K562 (cell line): ENCODE measurements at regions not wholly inside any gene's neighbourhood (a gene's known extent, or its start where the extent isn't known, plus 50 kb on each side); places are given as distances from the start of the nearest gene placed in this dataset.

Experiments
- ATAC-seq: fragments of 200-7000 bp; cut with Tn5 transposase; 3 replicates; pipeline ENCODE4 v1.9.1; 2020; ENCODE audit warnings: moderate library complexity
- BruUV-seq: library from RNA; stranded (reverse); fragments of 400-500 nt; replicated peaks from 2 replicates; lab custom pipeline; 2021; lab: Mats Ljungman, UMichigan
- CTCF ChIA-PET: fragments of 300-600 bp; formaldehyde crosslinking; extraction: SDS; loops from one replicate; lab custom pipeline; 2021; ENCODE audit warnings: low intra/inter-chr PET ratio; lab: Yijun Ruan, JAX
- POLR2A ChIA-PET: fragments of 300-600, 350-650 bp; sonication (Branson Sonifier 250); formaldehyde crosslinking; extraction: SDS; loops from one replicate; lab custom pipeline; 2021; ENCODE audit warnings: antibody characterized with exemption, inconsistent platforms; lab: Yijun Ruan, JAX
- DNase-seq, 4 experiments: peaks; one replicate each; pipeline versions ENCODE4 v3.0.0 to v3.0.0-alpha.2; 2011 to 2018; ENCODE audit warnings: low spot score in 3 of 4, mixed read lengths in 3 of 4; ENCODE audit errors: extremely low read depth in 1 of 4
- FAIRE-seq: peaks from 2 replicates; lab custom pipeline; 2011; peaks lifted over from hg19 to GRCh38; lab: Jason Lieb, UNC
- H2AFZ ChIP-seq: 2 replicates; pipeline ENCODE4 v1.6.0; 2011; ENCODE audit warnings: low read depth, low read length, control low read depth, inconsistent platforms
- H3K27ac ChIP-seq: fragments of 200-600 bp; 3 replicates; pipeline ENCODE4 v1.8.0; 2011; ENCODE audit warnings: low read depth, mild to moderate bottlenecking, control low read depth, inconsistent platforms, low read length, moderate library complexity, mixed read lengths; ENCODE audit errors: extremely low read depth
- H3K27me3 ChIP-seq, 2 experiments: fragments of 300-600 bp in 1 of 2; 2 replicates in 1 of 2; 3 replicates in 1 of 2; pipeline versions ENCODE4 v1.6.0 to v1.8.0; 2011; ENCODE audit warnings: inconsistent platforms in 2 of 2, low read length in 2 of 2, mild to moderate bottlenecking in 1 of 2, mixed read lengths in 1 of 2, moderate library complexity in 1 of 2; ENCODE audit not compliant: control insufficient read depth in 2 of 2, insufficient read depth in 2 of 2
- H3K36me3 ChIP-seq: fragments of 300-600 bp; 3 replicates; pipeline ENCODE4 v1.8.0; 2011; ENCODE audit warnings: mild to moderate bottlenecking, low read length, inconsistent platforms; ENCODE audit not compliant: control insufficient read depth, insufficient read depth
- H3K4me1 ChIP-seq, 2 experiments: fragments of 200-600 bp in 1 of 2; replicated peaks in 1 of 2; 2 replicates in 1 of 2; 3 replicates in 1 of 2; pipeline versions ENCODE4 v1.5.1 to v1.8.0; 2011; ENCODE audit warnings: inconsistent platforms in 2 of 2, low read length in 2 of 2, mild to moderate bottlenecking in 1 of 2, mixed read lengths in 1 of 2, moderate library complexity in 1 of 2; ENCODE audit not compliant: control insufficient read depth in 2 of 2, insufficient read depth in 2 of 2
- H3K4me2 ChIP-seq: 2 replicates; pipeline ENCODE4 v1.6.1; 2011; ENCODE audit warnings: low read length, control low read depth, inconsistent platforms, mixed read lengths; ENCODE audit not compliant: insufficient read depth
- H3K4me3 ChIP-seq: fragments of 200-600 bp; sonication (generic), shearing (Covaris generic); 2 replicates; pipeline ENCODE4 v1.5.1; 2016; ENCODE audit warnings: control low read depth, inconsistent platforms
- H3K79me2 ChIP-seq: fragments of 200-600 bp; 3 replicates; pipeline ENCODE4 v1.8.0; 2011; ENCODE audit warnings: low read length, inconsistent platforms; ENCODE audit not compliant: control insufficient read depth, insufficient read depth
- H3K9ac ChIP-seq, 2 experiments: 2 replicates each; pipeline versions ENCODE4 v1.6.0 to v1.6.1; 2011; ENCODE audit warnings: low read depth in 2 of 2, low read length in 2 of 2, control low read depth in 1 of 2, inconsistent platforms in 1 of 2, mild to moderate bottlenecking in 1 of 2, mixed read lengths in 1 of 2; ENCODE audit not compliant: insufficient read depth in 1 of 2
- H3K9me1 ChIP-seq: one replicate; pipeline ENCODE4 v1.6.0; 2011; ENCODE audit warnings: inconsistent platforms, mild to moderate bottlenecking, low read length, moderate library complexity; ENCODE audit not compliant: control insufficient read depth, insufficient read depth
- H3K9me3 ChIP-seq: replicated peaks from 2 replicates; pipeline ENCODE4 v1.5.1; 2011; ENCODE audit warnings: low read depth, low read length, inconsistent platforms; ENCODE audit not compliant: control insufficient read depth, insufficient read depth
- H4K20me1 ChIP-seq: replicated peaks from 2 replicates; pipeline ENCODE4 v1.6.1; 2011; ENCODE audit warnings: low read length, inconsistent platforms, mixed read lengths; ENCODE audit not compliant: control insufficient read depth, insufficient read depth
- ATF4 ChIP-seq: fragments of 450-650 bp; formaldehyde crosslinking; IDR thresholded peaks from 2 replicates; pipeline ENCODE4 v1.4.0; 2022; ENCODE audit warnings: mild to moderate bottlenecking, moderate library complexity
- EZH2 ChIP-seq: IDR thresholded peaks from 2 replicates; pipeline ENCODE4 v1.6.1; 2012; ENCODE audit warnings: low read depth, mild to moderate bottlenecking, inconsistent platforms, low read length, borderline replicate concordance
- GATA2 ChIP-seq: sonication (generic); formaldehyde crosslinking; IDR thresholded peaks from 2 replicates; pipeline ENCODE4 v1.4.0; 2020; ENCODE audit warnings: mild to moderate bottlenecking, missing genetic modification reagents
- HDAC2 ChIP-seq: fragments of 450-650 bp; IDR thresholded peaks from 2 replicates; pipeline ENCODE4 v1.6.1; 2016; ENCODE audit warnings: mild to moderate bottlenecking
- KDM2B ChIP-seq: fragments of 250-450 bp; sonication (Bioruptor Pico); IDR thresholded peaks from 2 replicates; pipeline ENCODE4 v1.8.0; 2021; ENCODE audit warnings: mild to moderate bottlenecking, moderate library complexity
- KLF16 ChIP-seq: IDR thresholded peaks from 2 replicates; pipeline ENCODE4 v1.6.1; 2016; ENCODE audit warnings: antibody characterized with exemption
- MYC ChIP-seq, 2 experiments: fragments of 250-450 bp in 1 of 2; sonication (Bioruptor Pico) in 1 of 2; IDR thresholded peaks; 2 replicates each; pipeline versions ENCODE4 v1.5.1 to v1.6.1; 2012 to 2021; ENCODE audit warnings: low read depth in 2 of 2, borderline replicate concordance in 1 of 2, improper control_type of control experiment in 1 of 2, low read length in 1 of 2, mild to moderate bottlenecking in 1 of 2, moderate library complexity in 1 of 2
- PHB ChIP-seq: fragments of 250-450 bp; sonication (Bioruptor Pico); IDR thresholded peaks from 2 replicates; pipeline ENCODE4 v1.5.0; 2021
- PTBP1 ChIP-seq: fragments of 200-400 bp; formaldehyde crosslinking; IDR thresholded peaks from 2 replicates; pipeline ENCODE4 v1.6.1; 2017; ENCODE audit warnings: low read depth, low read length
- PTRF ChIP-seq: fragments of 450-650 bp; IDR thresholded peaks from 2 replicates; pipeline ENCODE4 v1.6.1; 2016; ENCODE audit warnings: mild to moderate bottlenecking, missing genetic modification characterization, missing compliant biosample characterization
- SP1 ChIP-seq: sonication (generic); formaldehyde crosslinking; IDR thresholded peaks from 2 replicates; pipeline ENCODE4 v1.8.1; 2022; ENCODE audit warnings: mild to moderate bottlenecking, missing genetic modification reagents
- ZC3H11A ChIP-seq: IDR thresholded peaks from 2 replicates; pipeline ENCODE4 v1.6.1; 2012; ENCODE audit warnings: low read depth, low read length, improper control_type of control experiment
- ZNF239 ChIP-seq: fragments of 250-450 bp; sonication (Bioruptor Pico); IDR thresholded peaks from 2 replicates; pipeline ENCODE4 v1.4.0; 2020; ENCODE audit warnings: mild to moderate bottlenecking
- ZNF785 ChIP-seq: fragments of 250-450 bp; sonication (Bioruptor Pico); IDR thresholded peaks from 2 replicates; pipeline ENCODE4 v1.4.0; 2020; ENCODE audit warnings: mild to moderate bottlenecking
- ZSCAN29 ChIP-seq: fragments of 450-650 bp; IDR thresholded peaks from 2 replicates; pipeline ENCODE4 v1.6.1; 2017
- ZZZ3 ChIP-seq: fragments of 450-650 bp; IDR thresholded peaks from 2 replicates; pipeline ENCODE4 v1.6.1; 2016; ENCODE audit warnings: antibody characterized with exemption, mild to moderate bottlenecking, moderate library complexity
- WGBS: fragments of 100-300 bp; shearing (Covaris generic); methylation state at CpG from one replicate; pipeline ENCODE4 v1.1.6; 2016; ENCODE audit warnings: low coverage, mixed read lengths; ENCODE audit not compliant: insufficient coverage; ENCODE audit errors: missing lambda C conversion rate; 5-methylcytosine and 5-hydroxymethylcytosine counted together
- in situ Hi-C: fragments of 300-500 bp; cut with MboI; formaldehyde crosslinking; loops from 4 replicates; pipeline ENCODE4 v1.15.0; 2018; ENCODE audit warnings: inconsistent platforms, mixed read lengths
- intact Hi-C: fragments of 100-400 bp; cut with micrococcal nuclease; formaldehyde crosslinking; loops from 2 replicates; pipeline ENCODE4 v1.14.2; 2022
- TF ChIP-seq, protein P1 (sequence below): fragments of 450-650 bp; IDR thresholded peaks from 2 replicates; pipeline ENCODE4 v1.6.1; 2017; ENCODE audit warnings: antibody characterized with exemption
- TF ChIP-seq, protein P2 (sequence below), 3 experiments: fragments of 200-800 bp in 1 of 3; fragments of 250-450 bp in 1 of 3; fragments of 450-650 bp in 1 of 3; sonication (Bioruptor Pico) in 1 of 3; sonication (Bioruptor generic) in 1 of 3; formaldehyde crosslinking in 1 of 3; IDR thresholded peaks; 2 replicates each; pipeline versions ENCODE4 v1.6.1 to v1.8.0; 2016 to 2022; ENCODE audit warnings: mild to moderate bottlenecking in 2 of 3, missing genetic modification characterization in 2 of 3, missing compliant biosample characterization in 1 of 3, moderate library complexity in 1 of 3

DNA sequence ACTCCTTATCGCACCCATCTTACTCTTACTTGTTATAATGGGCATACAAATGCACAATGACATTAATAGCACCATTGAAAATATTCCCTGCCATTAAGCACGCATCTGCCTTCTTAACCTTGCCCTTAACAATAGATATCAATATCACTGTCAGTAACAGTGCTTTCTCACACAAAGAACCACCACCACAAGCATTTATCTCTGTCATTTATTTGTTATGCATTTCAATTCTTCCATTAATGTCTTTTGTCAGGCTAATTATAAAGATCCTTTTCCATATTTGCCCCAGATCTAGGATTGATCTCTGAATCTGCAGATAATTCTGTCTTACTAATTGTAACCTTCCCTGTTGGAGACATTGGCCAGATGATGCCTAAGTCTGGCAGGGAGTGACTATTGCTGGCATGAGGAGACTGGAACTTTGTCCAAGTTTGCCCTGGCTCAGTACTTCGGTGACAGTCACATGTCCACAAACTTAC is 419.6 kb upstream of the TGFBR2 start (continued):
- TF ChIP-seq MYC (IDR thresholded peaks at IDR 0.05; ENCODE audit: low read depth, low read length) (no peak), MYC (CRISPR knock-in tag; IDR thresholded peaks at IDR 0.05; ENCODE audit: borderline replicate concordance, low read depth) (no peak), ZNF239 (CRISPR knock-in tag) (no peak), HDAC2 (no peak), EZH2 (no peak)

- in situ Hi-C loops = no loop called here
- CTCF ChIA-PET = no interaction called here
- H3K9me1 ChIP-seq = no peaks in the 10 kb centered on the region
- BruUV-seq = no TSS peak
- no peak overlapping the region for H3K4me2 ChIP-seq
- H3K27ac ChIP-seq = no peak overlapping the region
- no peaks in the 10 kb centered on the region for H4K20me1 ChIP-seq
- POLR2A ChIA-PET = no interaction called here
- no peaks in the 10 kb centered on the region for H3K79me2 ChIP-seq
- H3K4me3 ChIP-seq = no peak overlapping the region
- H3K27me3 ChIP-seq = no peaks in the 10 kb centered on the region
- intact Hi-C loops = no loop called here
- ATAC-seq (no peak), DNase-seq (no peak), FAIRE-seq (no peak)
- no peaks in the 10 kb centered on the region for H3K36me3 ChIP-seq
- H3K4me1 ChIP-seq = no peaks in the 10 kb centered on the region
- 0% methylated on average over 2 of the region's 2 CpGs for WGBS
- H3K9me3 ChIP-seq = no peaks in the 10 kb centered on the region
- H2AFZ ChIP-seq = no peak overlapping the region
- H3K9ac ChIP-seq = no peak overlapping the region
- TF ChIP-seq ZNF785 (CRISPR knock-in tag) = no peak
- no peak for TF ChIP-seq PTRF (tag)
- TF ChIP-seq, protein P1, sequence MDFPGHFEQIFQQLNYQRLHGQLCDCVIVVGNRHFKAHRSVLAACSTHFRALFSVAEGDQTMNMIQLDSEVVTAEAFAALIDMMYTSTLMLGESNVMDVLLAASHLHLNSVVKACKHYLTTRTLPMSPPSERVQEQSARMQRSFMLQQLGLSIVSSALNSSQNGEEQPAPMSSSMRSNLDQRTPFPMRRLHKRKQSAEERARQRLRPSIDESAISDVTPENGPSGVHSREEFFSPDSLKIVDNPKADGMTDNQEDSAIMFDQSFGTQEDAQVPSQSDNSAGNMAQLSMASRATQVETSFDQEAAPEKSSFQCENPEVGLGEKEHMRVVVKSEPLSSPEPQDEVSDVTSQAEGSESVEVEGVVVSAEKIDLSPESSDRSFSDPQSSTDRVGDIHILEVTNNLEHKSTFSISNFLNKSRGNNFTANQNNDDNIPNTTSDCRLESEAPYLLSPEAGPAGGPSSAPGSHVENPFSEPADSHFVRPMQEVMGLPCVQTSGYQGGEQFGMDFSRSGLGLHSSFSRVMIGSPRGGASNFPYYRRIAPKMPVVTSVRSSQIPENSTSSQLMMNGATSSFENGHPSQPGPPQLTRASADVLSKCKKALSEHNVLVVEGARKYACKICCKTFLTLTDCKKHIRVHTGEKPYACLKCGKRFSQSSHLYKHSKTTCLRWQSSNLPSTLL = no peak
- no peak for TF ChIP-seq GATA2 (CRISPR knock-in tag)
- TF ChIP-seq, protein P2, sequence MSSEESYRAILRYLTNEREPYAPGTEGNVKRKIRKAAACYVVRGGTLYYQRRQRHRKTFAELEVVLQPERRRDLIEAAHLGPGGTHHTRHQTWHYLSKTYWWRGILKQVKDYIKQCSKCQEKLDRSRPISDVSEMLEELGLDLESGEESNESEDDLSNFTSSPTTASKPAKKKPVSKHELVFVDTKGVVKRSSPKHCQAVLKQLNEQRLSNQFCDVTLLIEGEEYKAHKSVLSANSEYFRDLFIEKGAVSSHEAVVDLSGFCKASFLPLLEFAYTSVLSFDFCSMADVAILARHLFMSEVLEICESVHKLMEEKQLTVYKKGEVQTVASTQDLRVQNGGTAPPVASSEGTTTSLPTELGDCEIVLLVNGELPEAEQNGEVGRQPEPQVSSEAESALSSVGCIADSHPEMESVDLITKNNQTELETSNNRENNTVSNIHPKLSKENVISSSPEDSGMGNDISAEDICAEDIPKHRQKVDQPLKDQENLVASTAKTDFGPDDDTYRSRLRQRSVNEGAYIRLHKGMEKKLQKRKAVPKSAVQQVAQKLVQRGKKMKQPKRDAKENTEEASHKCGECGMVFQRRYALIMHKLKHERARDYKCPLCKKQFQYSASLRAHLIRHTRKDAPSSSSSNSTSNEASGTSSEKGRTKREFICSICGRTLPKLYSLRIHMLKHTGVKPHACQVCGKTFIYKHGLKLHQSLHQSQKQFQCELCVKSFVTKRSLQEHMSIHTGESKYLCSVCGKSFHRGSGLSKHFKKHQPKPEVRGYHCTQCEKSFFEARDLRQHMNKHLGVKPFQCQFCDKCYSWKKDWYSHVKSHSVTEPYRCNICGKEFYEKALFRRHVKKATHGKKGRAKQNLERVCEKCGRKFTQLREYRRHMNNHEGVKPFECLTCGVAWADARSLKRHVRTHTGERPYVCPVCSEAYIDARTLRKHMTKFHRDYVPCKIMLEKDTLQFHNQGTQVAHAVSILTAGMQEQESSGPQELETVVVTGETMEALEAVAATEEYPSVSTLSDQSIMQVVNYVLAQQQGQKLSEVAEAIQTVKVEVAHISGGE (CRISPR knock-in tag; IDR thresholded peaks at IDR 0.05) = no peak
- no peak for TF ChIP-seq SP1 (CRISPR knock-in tag)
- no peak for TF ChIP-seq ATF4 (CRISPR knock-in tag)
- no peak for TF ChIP-seq ZSCAN29
- TF ChIP-seq ZZZ3 = no peak
- no peak for TF ChIP-seq PHB (CRISPR knock-in tag)
- no peak for TF ChIP-seq ZC3H11A
- TF ChIP-seq KDM2B (CRISPR knock-in tag) = no peak
- no peak for TF ChIP-seq KLF16
- TF ChIP-seq PTBP1 = no peak
Observed at GRCh38 chr3:30187366-30187765, 419.0 kb upstream of the TGFBR2 start.
